Activated T-helper 2 cell treated with anti-CD3 and anti-CD28 coated beads, Interferon-gamma antibody, Interleukin-2, Interleukin-4, amounts not matched to agents 10 μg/mL and 5 μg/mL and 100 μg/mL, durations not matched to agents 14 hours and 24 hours and 36 hours (primary cell): ENCODE measurements at regions not wholly inside any gene's neighbourhood (a gene's known extent, or its start where the extent isn't known, plus 50 kb on each side); places are given as distances from the start of the nearest gene placed in this dataset.

Experiments
- DNase-seq: peaks from one replicate; pipeline ENCODE4 v3.0.0; 2021; ENCODE audit warnings: low spot score
- H3K27ac Mint-ChIP-seq: one replicate; pipeline ENCODE4 v1.8.0; 2021; ENCODE audit warnings: mixed read lengths
- H3K27me3 Mint-ChIP-seq: one replicate; pipeline ENCODE4 v1.8.0; 2021; ENCODE audit warnings: low read depth, mixed read lengths
- H3K36me3 Mint-ChIP-seq: one replicate; pipeline ENCODE4 v1.8.0; 2021; ENCODE audit warnings: low read depth, mixed read lengths
- H3K4me1 Mint-ChIP-seq: one replicate; pipeline ENCODE4 v1.8.0; 2021; ENCODE audit warnings: low read depth, mixed read lengths
- H3K4me3 Mint-ChIP-seq: one replicate; pipeline ENCODE4 v1.8.0; 2021; ENCODE audit warnings: low read depth, mild to moderate bottlenecking, moderate library complexity, mixed read lengths
- H3K9me3 Mint-ChIP-seq: one replicate; pipeline ENCODE4 v1.8.0; 2021; ENCODE audit warnings: mixed read lengths
- intact Hi-C: fragments of 100-400 bp; cut with micrococcal nuclease; formaldehyde crosslinking; loops from one replicate; pipeline ENCODE4 v1.15.1; 2023

GRCh38 chr2:21567395-21567794 is 443.6 kb downstream of the TDRD15 start:
- Mint-ChIP-seq H3K9me3 (peaks cover 31% of the 10 kb centered on the region), H3K27ac (no peak overlapping the region), H3K36me3 (no peaks in the 10 kb centered on the region), H3K27me3 (no peaks in the 10 kb centered on the region), H3K4me3 (no peak overlapping the region), H3K4me1 (no peaks in the 10 kb centered on the region)
- DNase-seq = no peak
- intact Hi-C loops = no loop called here

GRCh38 chr2:21571686-21572085 is 447.9 kb downstream of the TDRD15 start:
- no peak overlapping the region for H3K4me3 Mint-ChIP-seq
- H3K27me3 Mint-ChIP-seq = no peaks in the 10 kb centered on the region
- H3K9me3 Mint-ChIP-seq = peaks cover 41% of the 10 kb centered on the region
- no peak overlapping the region for H3K27ac Mint-ChIP-seq
- intact Hi-C loops = no loop called here
- H3K36me3 Mint-ChIP-seq = no peaks in the 10 kb centered on the region
- no peaks in the 10 kb centered on the region for H3K4me1 Mint-ChIP-seq
- DNase-seq = no peak

- H3K27ac Mint-ChIP-seq = no peak overlapping the region
- H3K4me1 Mint-ChIP-seq = no peaks in the 10 kb centered on the region
- peaks cover 18% of the 10 kb centered on the region for H3K9me3 Mint-ChIP-seq
- DNase-seq = no peak
- intact Hi-C loops = no loop called here
- H3K4me3 Mint-ChIP-seq = no peak overlapping the region
- no peaks in the 10 kb centered on the region for H3K36me3 Mint-ChIP-seq
- H3K27me3 Mint-ChIP-seq = no peaks in the 10 kb centered on the region
These were observed 456.6 kb downstream of the TDRD15 start for GRCh38 chr2:21580391-21580790.

- DNase-seq = no peak
- Mint-ChIP-seq H3K36me3 (no peaks in the 10 kb centered on the region), H3K27me3 (no peaks in the 10 kb centered on the region), H3K27ac (no peak overlapping the region), H3K4me3 (no peak overlapping the region), H3K9me3 (peaks cover 26% of the 10 kb centered on the region), H3K4me1 (no peaks in the 10 kb centered on the region)
- intact Hi-C loops = no loop called here
These were observed 462.1 kb downstream of the TDRD15 start for GRCh38 chr2:21585881-21586280.

- Mint-ChIP-seq H3K4me1 (no peaks in the 10 kb centered on the region), H3K4me3 (no peak overlapping the region), H3K27ac (no peak overlapping the region), H3K36me3 (no peaks in the 10 kb centered on the region), H3K9me3 (peaks cover 22% of the 10 kb centered on the region), H3K27me3 (no peaks in the 10 kb centered on the region)
- intact Hi-C loops = no loop called here
- DNase-seq = no peak
These were observed 466.4 kb downstream of the TDRD15 start for GRCh38 chr2:21590026-21590690.

- intact Hi-C loops = no loop called here
- Mint-ChIP-seq H3K9me3 (peaks cover 19% of the 10 kb centered on the region), H3K27ac (no peak overlapping the region), H3K4me3 (no peak overlapping the region), H3K36me3 (no peaks in the 10 kb centered on the region), H3K27me3 (no peaks in the 10 kb centered on the region), H3K4me1 (no peaks in the 10 kb centered on the region)
- DNase-seq = no peak
These were observed 468.2 kb downstream of the TDRD15 start for GRCh38 chr2:21591926-21592325.

GRCh38 chr2:21599417-21599816 is 475.6 kb downstream of the TDRD15 start:
- Mint-ChIP-seq H3K27me3 (no peaks in the 10 kb centered on the region), H3K36me3 (no peaks in the 10 kb centered on the region), H3K9me3 (peaks cover 26% of the 10 kb centered on the region), H3K4me3 (no peak overlapping the region), H3K27ac (no peak overlapping the region), H3K4me1 (no peaks in the 10 kb centered on the region)
- intact Hi-C loops = no loop called here
- DNase-seq = no peak

GRCh38 chr2:21602789-21603188 is 479.0 kb downstream of the TDRD15 start:
- Mint-ChIP-seq H3K27me3 (no peaks in the 10 kb centered on the region), H3K27ac (no peak overlapping the region), H3K36me3 (no peaks in the 10 kb centered on the region), H3K4me3 (no peak overlapping the region), H3K9me3 (peaks cover 21% of the 10 kb centered on the region), H3K4me1 (no peaks in the 10 kb centered on the region)
- DNase-seq = no peak
- intact Hi-C loops = no loop called here

GRCh38 chr2:21607572-21607971 is 483.8 kb downstream of the TDRD15 start:
- intact Hi-C loops = no loop called here
- Mint-ChIP-seq H3K4me1 (no peaks in the 10 kb centered on the region), H3K27me3 (no peaks in the 10 kb centered on the region), H3K27ac (no peak overlapping the region), H3K4me3 (no peak overlapping the region), H3K9me3 (peaks cover 11% of the 10 kb centered on the region), H3K36me3 (no peaks in the 10 kb centered on the region)
- no peak for DNase-seq

GRCh38 chr2:21610304-21610703 is 486.5 kb downstream of the TDRD15 start:
- no peak overlapping the region for H3K27ac Mint-ChIP-seq
- DNase-seq = no peak
- no peaks in the 10 kb centered on the region for H3K27me3 Mint-ChIP-seq
- H3K36me3 Mint-ChIP-seq = no peaks in the 10 kb centered on the region
- no peaks in the 10 kb centered on the region for H3K4me1 Mint-ChIP-seq
- no peak overlapping the region for H3K4me3 Mint-ChIP-seq
- intact Hi-C loops = no loop called here
- peaks cover 38% of the 10 kb centered on the region for H3K9me3 Mint-ChIP-seq

- no peaks in the 10 kb centered on the region for H3K4me1 Mint-ChIP-seq
- intact Hi-C loops = no loop called here
- H3K9me3 Mint-ChIP-seq = peaks cover 37% of the 10 kb centered on the region
- DNase-seq = no peak
- H3K36me3 Mint-ChIP-seq = no peaks in the 10 kb centered on the region
- no peak overlapping the region for H3K27ac Mint-ChIP-seq
- H3K4me3 Mint-ChIP-seq = no peak overlapping the region
- no peaks in the 10 kb centered on the region for H3K27me3 Mint-ChIP-seq
These were observed 494.2 kb downstream of the TDRD15 start for GRCh38 chr2:21617885-21618434.

- H3K27me3 Mint-ChIP-seq = no peaks in the 10 kb centered on the region
- no peak overlapping the region for H3K4me3 Mint-ChIP-seq
- intact Hi-C loops = no loop called here
- no peaks in the 10 kb centered on the region for H3K4me1 Mint-ChIP-seq
- no peak for DNase-seq
- H3K27ac Mint-ChIP-seq = no peak overlapping the region
- peaks cover 16% of the 10 kb centered on the region for H3K9me3 Mint-ChIP-seq
- no peaks in the 10 kb centered on the region for H3K36me3 Mint-ChIP-seq
These were observed 497.0 kb downstream of the TDRD15 start for GRCh38 chr2:21620771-21621170.

- Mint-ChIP-seq H3K4me1 (no peaks in the 10 kb centered on the region), H3K9me3 (peaks cover 5% of the 10 kb centered on the region), H3K4me3 (no peak overlapping the region), H3K27me3 (no peaks in the 10 kb centered on the region), H3K36me3 (no peaks in the 10 kb centered on the region), H3K27ac (no peak overlapping the region)
- DNase-seq = no peak
- intact Hi-C loops = no loop called here
These were observed 504.2 kb downstream of the TDRD15 start for GRCh38 chr2:21627938-21628337.

GRCh38 chr2:21633015-21633414 is 509.2 kb downstream of the TDRD15 start:
- intact Hi-C loops = no loop called here
- no peak for DNase-seq
- H3K9me3 Mint-ChIP-seq = no peaks in the 10 kb centered on the region
- H3K4me1 Mint-ChIP-seq = no peaks in the 10 kb centered on the region
- no peak overlapping the region for H3K4me3 Mint-ChIP-seq
- H3K27ac Mint-ChIP-seq = no peak overlapping the region
- H3K27me3 Mint-ChIP-seq = no peaks in the 10 kb centered on the region
- no peaks in the 10 kb centered on the region for H3K36me3 Mint-ChIP-seq
